Liver (tissue), 3 donors: ENCODE measurements at regions not wholly inside any gene's neighbourhood (a gene's known extent, or its start where the extent isn't known, plus 50 kb on each side); places are given as distances from the start of the nearest gene placed in this dataset.

Source experiments
- NR2F2 ChIP-seq: IDR thresholded peaks from 2 replicates; pipeline ENCODE4 v1.6.1; 2016; ENCODE audit warnings: antibody characterized with exemption
- SP1 ChIP-seq: IDR thresholded peaks from 2 replicates; pipeline ENCODE4 v1.6.1; 2018; ENCODE audit warnings: antibody characterized with exemption, mild to moderate bottlenecking
- TF ChIP-seq, protein P1 (sequence below): fragments of 150-350 bp; IDR thresholded peaks from 2 replicates; pipeline ENCODE4 v1.5.1; 2017; ENCODE audit warnings: improper control_type of control experiment, low read depth, low read length; ENCODE audit not compliant: missing input control
- donor health status: healthy.
- donor health status: healthy.

DNA sequence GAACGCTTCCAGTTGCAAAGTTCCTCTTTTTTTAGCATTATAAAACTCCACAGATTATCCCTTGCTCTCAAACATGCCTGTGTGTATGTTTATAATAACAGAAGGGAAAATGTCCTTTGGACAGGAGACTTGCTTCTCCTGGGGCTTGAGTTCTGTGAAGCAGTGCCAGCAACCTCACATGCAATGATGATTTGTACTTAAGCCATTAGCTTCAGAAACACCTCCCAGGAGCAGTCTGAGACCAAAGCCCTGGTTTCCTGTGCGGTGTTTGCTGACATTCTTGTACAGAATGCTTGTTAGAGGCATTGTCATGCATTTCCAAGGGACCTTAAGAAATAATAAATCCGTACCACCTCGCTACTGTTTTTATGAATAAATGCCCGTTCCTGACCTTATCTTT is 752.8 kb downstream of the CBLN4 start:
- TF ChIP-seq NR2F2 = no peak
- TF ChIP-seq, protein P1, sequence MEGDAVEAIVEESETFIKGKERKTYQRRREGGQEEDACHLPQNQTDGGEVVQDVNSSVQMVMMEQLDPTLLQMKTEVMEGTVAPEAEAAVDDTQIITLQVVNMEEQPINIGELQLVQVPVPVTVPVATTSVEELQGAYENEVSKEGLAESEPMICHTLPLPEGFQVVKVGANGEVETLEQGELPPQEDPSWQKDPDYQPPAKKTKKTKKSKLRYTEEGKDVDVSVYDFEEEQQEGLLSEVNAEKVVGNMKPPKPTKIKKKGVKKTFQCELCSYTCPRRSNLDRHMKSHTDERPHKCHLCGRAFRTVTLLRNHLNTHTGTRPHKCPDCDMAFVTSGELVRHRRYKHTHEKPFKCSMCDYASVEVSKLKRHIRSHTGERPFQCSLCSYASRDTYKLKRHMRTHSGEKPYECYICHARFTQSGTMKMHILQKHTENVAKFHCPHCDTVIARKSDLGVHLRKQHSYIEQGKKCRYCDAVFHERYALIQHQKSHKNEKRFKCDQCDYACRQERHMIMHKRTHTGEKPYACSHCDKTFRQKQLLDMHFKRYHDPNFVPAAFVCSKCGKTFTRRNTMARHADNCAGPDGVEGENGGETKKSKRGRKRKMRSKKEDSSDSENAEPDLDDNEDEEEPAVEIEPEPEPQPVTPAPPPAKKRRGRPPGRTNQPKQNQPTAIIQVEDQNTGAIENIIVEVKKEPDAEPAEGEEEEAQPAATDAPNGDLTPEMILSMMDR = no peak
- no peak for TF ChIP-seq SP1
